Limb (tissue), 2 donors: ENCODE measurements at regions not wholly inside any gene's neighbourhood (a gene's known extent, or its start where the extent isn't known, plus 50 kb on each side); places are given as distances from the start of the nearest gene placed in this dataset.
A peak's percentile ranks its signal among the peaks of the same experiment; 100 is the strongest.
"Not testable (repeated sequence)": the region's sequence is repeated elsewhere in the genome, so short reads cannot be mapped to it uniquely, and the experiment has no call there.

ENCODE experiments used
- DNase-seq, 2 donors: peaks; one replicate each; pipeline ENCODE4 v3.0.0-alpha.2; 2016; ENCODE audit errors: extremely low spot score in 2 of 2

- no peak for DNase-seq
Observed at GRCh38 chr5:23242891-23243290, 264.5 kb upstream of the PRDM9 start.

GRCh38 chr5:23235246-23235645 lies 272.2 kb upstream of the PRDM9 start:
- DNase-seq, result no peak

- DNase-seq, result no peak
Observed at GRCh38 chr5:23234197-23234596, 273.2 kb upstream of the PRDM9 start.

- no peak for DNase-seq
Observed at GRCh38 chr5:23223846-23224245, 283.6 kb upstream of the PRDM9 start.

GRCh38 chr5:23221831-23222230 lies 285.6 kb upstream of the PRDM9 start:
- no peak for DNase-seq

GRCh38 chr5:23217159-23217558 lies 290.2 kb upstream of the PRDM9 start:
- DNase-seq, result no peak

- no peak for DNase-seq
Observed at GRCh38 chr5:23216345-23216744, 291.1 kb upstream of the PRDM9 start.

GRCh38 chr5:23208959-23209431 lies 298.4 kb upstream of the PRDM9 start:
- DNase-seq, result peak in 1 of 2 donors; percentile 44

- no peak for DNase-seq
Observed at GRCh38 chr5:23204111-23204510, 303.3 kb upstream of the PRDM9 start.

- DNase-seq, result no peak
Observed at GRCh38 chr5:23169660-23170416, 316.7 kb upstream of the CDH12 start.

- no peak for DNase-seq
Observed at GRCh38 chr5:23164971-23165370, 311.8 kb upstream of the CDH12 start.

GRCh38 chr5:23158179-23158578 lies 305.0 kb upstream of the CDH12 start:
- no peak for DNase-seq

GRCh38 chr5:23157716-23158115 lies 304.6 kb upstream of the CDH12 start:
- DNase-seq, result no peak

GRCh38 chr5:23157169-23157568 lies 304.0 kb upstream of the CDH12 start:
- DNase-seq, result no peak

GRCh38 chr5:23147625-23148024 lies 294.5 kb upstream of the CDH12 start:
- DNase-seq, result no peak

- DNase-seq, result no peak
Observed at GRCh38 chr5:23146183-23146582, 293.0 kb upstream of the CDH12 start.

GRCh38 chr5:23139338-23140171 lies 286.4 kb upstream of the CDH12 start:
- DNase-seq, result no peak

GRCh38 chr5:23136958-23137357 lies 283.8 kb upstream of the CDH12 start:
- DNase-seq, result no peak

GRCh38 chr5:23132231-23132630 lies 279.1 kb upstream of the CDH12 start:
- DNase-seq, result no peak

- no peak for DNase-seq
Observed at GRCh38 chr5:23112237-23112636, 259.1 kb upstream of the CDH12 start.

GRCh38 chr5:23105021-23105420 lies 251.9 kb upstream of the CDH12 start:
- DNase-seq, result no peak

- DNase-seq, result no peak
Observed at GRCh38 chr5:23103566-23103965, 250.4 kb upstream of the CDH12 start.

GRCh38 chr5:23095418-23095817 lies 242.3 kb upstream of the CDH12 start:
- not testable (repeated sequence) for DNase-seq
